Liver (tissue), 8 donors: ENCODE measurements at regions not wholly inside any gene's neighbourhood (a gene's known extent, or its start where the extent isn't known, plus 50 kb on each side); places are given as distances from the start of the nearest gene placed in this dataset.

ENCODE experiments used
- DNase-seq: peaks from one replicate; pipeline ENCODE4 v3.0.0-alpha.2; 2017; ENCODE audit warnings: low spot score
- H3K27ac ChIP-seq, 2 donors: one replicate each; pipeline ENCODE4 v1.7.0; 2013; ENCODE audit warnings: inconsistent platforms in 2 of 2, low read length in 2 of 2, control low read depth in 1 of 2, low read depth in 1 of 2, mild to moderate bottlenecking in 1 of 2
- H3K27me3 ChIP-seq, 4 donors: one replicate each; pipeline versions ENCODE4 v1.6.1 to v1.7.0; 2013; ENCODE audit warnings: low read length in 3 of 4, inconsistent platforms in 1 of 4, mild to moderate bottlenecking in 1 of 4, moderate library complexity in 1 of 4; ENCODE audit not compliant: control insufficient read depth in 4 of 4, insufficient read depth in 4 of 4
- H3K36me3 ChIP-seq, 4 donors: one replicate each; pipeline versions ENCODE4 v1.6.1 to v1.7.0; 2013; ENCODE audit warnings: low read length in 3 of 4, mild to moderate bottlenecking in 3 of 4, low read depth in 1 of 4, moderate library complexity in 1 of 4; ENCODE audit not compliant: control insufficient read depth in 4 of 4, insufficient read depth in 3 of 4
- H3K4me1 ChIP-seq, 4 donors: one replicate each; pipeline versions ENCODE4 v1.6.1 to v1.7.0; 2013; ENCODE audit warnings: low read length in 3 of 4, mild to moderate bottlenecking in 3 of 4, moderate library complexity in 1 of 4; ENCODE audit not compliant: control insufficient read depth in 4 of 4, insufficient read depth in 4 of 4
- H3K4me3 ChIP-seq, 3 donors: one replicate each; pipeline versions ENCODE4 v1.6.1 to v1.7.0; 2013; ENCODE audit warnings: low read length in 3 of 3, control low read depth in 1 of 3, low read depth in 1 of 3, mild to moderate bottlenecking in 1 of 3
- H3K9ac ChIP-seq, 2 donors: one replicate each; pipeline ENCODE4 v1.7.0; 2013; ENCODE audit warnings: low read length in 2 of 2, mild to moderate bottlenecking in 2 of 2, moderate library complexity in 2 of 2, control low read depth in 1 of 2, low read depth in 1 of 2
- H3K9me3 ChIP-seq, 4 donors: one replicate each; pipeline versions ENCODE4 v1.6.1 to v1.7.0; 2013; ENCODE audit warnings: low read length in 3 of 4; ENCODE audit not compliant: control insufficient read depth in 4 of 4
- CTCF ChIP-seq: fragments of 150-350 bp; IDR thresholded peaks from 2 replicates; pipeline ENCODE4 v1.5.1; 2017; ENCODE audit warnings: improper control_type of control experiment, low read depth, low read length; ENCODE audit not compliant: missing input control
- EGR1 ChIP-seq, 2 donors: IDR thresholded peaks; 2 replicates each; pipeline ENCODE4 v1.6.1; 2016 to 2018; ENCODE audit warnings: antibody characterized with exemption in 2 of 2, low read depth in 2 of 2
- FOXA1 ChIP-seq: IDR thresholded peaks from 2 replicates; pipeline ENCODE4 v1.6.1; 2016; ENCODE audit warnings: antibody characterized with exemption
- FOXA2 ChIP-seq: IDR thresholded peaks from 2 replicates; pipeline ENCODE4 v1.6.1; 2016; ENCODE audit warnings: antibody characterized with exemption
- GABPA ChIP-seq, 2 donors: IDR thresholded peaks in 1 of 2; conservative IDR thresholded peaks in 1 of 2; 2 replicates each; pipeline ENCODE4 v1.6.1; 2016; ENCODE audit warnings: antibody characterized with exemption in 2 of 2, mild to moderate bottlenecking in 1 of 2, moderate library complexity in 1 of 2
- HNF4A ChIP-seq, 2 donors: conservative IDR thresholded peaks; 2 replicates each; pipeline ENCODE4 v1.6.1; 2016; ENCODE audit warnings: antibody characterized with exemption in 2 of 2, mild to moderate bottlenecking in 2 of 2
- HNF4G ChIP-seq: IDR thresholded peaks from 2 replicates; pipeline ENCODE4 v1.6.1; 2016; ENCODE audit warnings: antibody characterized with exemption
- JUND ChIP-seq, 2 donors: IDR thresholded peaks; 2 replicates each; pipeline ENCODE4 v1.6.1; 2016; ENCODE audit warnings: antibody characterized with exemption in 2 of 2
- MAX ChIP-seq: IDR thresholded peaks from 2 replicates; pipeline ENCODE4 v1.6.1; 2016; ENCODE audit warnings: antibody characterized with exemption
- NR2F2 ChIP-seq: IDR thresholded peaks from 2 replicates; pipeline ENCODE4 v1.6.1; 2016; ENCODE audit warnings: antibody characterized with exemption
- RAD21 ChIP-seq, 2 donors: IDR thresholded peaks; 2 replicates each; pipeline ENCODE4 v1.6.1; 2016; ENCODE audit warnings: antibody characterized with exemption in 2 of 2, mild to moderate bottlenecking in 2 of 2
- RXRA ChIP-seq, 2 donors: IDR thresholded peaks; 2 replicates each; pipeline ENCODE4 v1.6.1; 2017 to 2018; ENCODE audit warnings: antibody characterized with exemption in 2 of 2, mild to moderate bottlenecking in 1 of 2
- SP1 ChIP-seq: IDR thresholded peaks from 2 replicates; pipeline ENCODE4 v1.6.1; 2018; ENCODE audit warnings: antibody characterized with exemption, mild to moderate bottlenecking
- TAF1 ChIP-seq: conservative IDR thresholded peaks from 2 replicates; pipeline ENCODE4 v1.6.1; 2016; ENCODE audit warnings: antibody characterized with exemption, mild to moderate bottlenecking
- YY1 ChIP-seq: IDR thresholded peaks from 2 replicates; pipeline ENCODE4 v1.6.1; 2016; ENCODE audit warnings: antibody characterized with exemption, mild to moderate bottlenecking
- ZBTB33 ChIP-seq: IDR thresholded peaks from 2 replicates; pipeline ENCODE4 v1.6.1; 2016; ENCODE audit warnings: antibody characterized with exemption
- WGBS: extraction: QIAGEN DNeasy Blood & Tissue Kit; methylation state at CpG from one replicate; pipeline ENCODE4 v1.1.7; 2013; 5-methylcytosine and 5-hydroxymethylcytosine counted together
- TF ChIP-seq, protein P1 (sequence below): IDR thresholded peaks from 2 replicates; pipeline ENCODE4 v1.6.1; 2016; ENCODE audit warnings: antibody characterized with exemption, mild to moderate bottlenecking
- TF ChIP-seq, protein P2 (sequence below): IDR thresholded peaks from 2 replicates; pipeline ENCODE4 v1.6.1; 2016; ENCODE audit warnings: antibody characterized with exemption
- donor health status: healthy.
- donor health status: healthy.
- donor health status: healthy.
- donor health status: healthy.
- donor health status: healthy.

GRCh38 chr18:66168685-66169235 is 417.9 kb downstream of the CDH7 start:
- TF ChIP-seq HNF4A (conservative IDR thresholded peaks at IDR 0.05), result no peak
- no peak for TF ChIP-seq FOXA2
- TF ChIP-seq EGR1 (IDR thresholded peaks at IDR 0.05; ENCODE audit: low read depth in 2 of 2), result no peak
- TF ChIP-seq CTCF, result no peak
- no peak for TF ChIP-seq GABPA (IDR thresholded peaks at IDR 0.05 in 1 of 2, conservative IDR thresholded peaks at IDR 0.05 in 1 of 2)
- TF ChIP-seq FOXA1, result no peak
- no peak for TF ChIP-seq YY1
- TF ChIP-seq NR2F2, result no peak
- TF ChIP-seq HNF4G, result no peak
- no peak for TF ChIP-seq RAD21 (IDR thresholded peaks at IDR 0.05)
- no peak for TF ChIP-seq ZBTB33
- TF ChIP-seq JUND (IDR thresholded peaks at IDR 0.05), result no peak
- TF ChIP-seq, protein P1, sequence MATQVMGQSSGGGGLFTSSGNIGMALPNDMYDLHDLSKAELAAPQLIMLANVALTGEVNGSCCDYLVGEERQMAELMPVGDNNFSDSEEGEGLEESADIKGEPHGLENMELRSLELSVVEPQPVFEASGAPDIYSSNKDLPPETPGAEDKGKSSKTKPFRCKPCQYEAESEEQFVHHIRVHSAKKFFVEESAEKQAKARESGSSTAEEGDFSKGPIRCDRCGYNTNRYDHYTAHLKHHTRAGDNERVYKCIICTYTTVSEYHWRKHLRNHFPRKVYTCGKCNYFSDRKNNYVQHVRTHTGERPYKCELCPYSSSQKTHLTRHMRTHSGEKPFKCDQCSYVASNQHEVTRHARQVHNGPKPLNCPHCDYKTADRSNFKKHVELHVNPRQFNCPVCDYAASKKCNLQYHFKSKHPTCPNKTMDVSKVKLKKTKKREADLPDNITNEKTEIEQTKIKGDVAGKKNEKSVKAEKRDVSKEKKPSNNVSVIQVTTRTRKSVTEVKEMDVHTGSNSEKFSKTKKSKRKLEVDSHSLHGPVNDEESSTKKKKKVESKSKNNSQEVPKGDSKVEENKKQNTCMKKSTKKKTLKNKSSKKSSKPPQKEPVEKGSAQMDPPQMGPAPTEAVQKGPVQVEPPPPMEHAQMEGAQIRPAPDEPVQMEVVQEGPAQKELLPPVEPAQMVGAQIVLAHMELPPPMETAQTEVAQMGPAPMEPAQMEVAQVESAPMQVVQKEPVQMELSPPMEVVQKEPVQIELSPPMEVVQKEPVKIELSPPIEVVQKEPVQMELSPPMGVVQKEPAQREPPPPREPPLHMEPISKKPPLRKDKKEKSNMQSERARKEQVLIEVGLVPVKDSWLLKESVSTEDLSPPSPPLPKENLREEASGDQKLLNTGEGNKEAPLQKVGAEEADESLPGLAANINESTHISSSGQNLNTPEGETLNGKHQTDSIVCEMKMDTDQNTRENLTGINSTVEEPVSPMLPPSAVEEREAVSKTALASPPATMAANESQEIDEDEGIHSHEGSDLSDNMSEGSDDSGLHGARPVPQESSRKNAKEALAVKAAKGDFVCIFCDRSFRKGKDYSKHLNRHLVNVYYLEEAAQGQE, result no peak
- TF ChIP-seq MAX, result no peak
- no peak for TF ChIP-seq SP1
- no peak for TF ChIP-seq TAF1
- TF ChIP-seq RXRA (IDR thresholded peaks at IDR 0.05), result no peak
- TF ChIP-seq, protein P2, sequence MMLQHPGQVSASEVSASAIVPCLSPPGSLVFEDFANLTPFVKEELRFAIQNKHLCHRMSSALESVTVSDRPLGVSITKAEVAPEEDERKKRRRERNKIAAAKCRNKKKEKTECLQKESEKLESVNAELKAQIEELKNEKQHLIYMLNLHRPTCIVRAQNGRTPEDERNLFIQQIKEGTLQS, result no peak
- Histone ChIP-seq H3K36me3 (no peaks in the 10 kb centered on the region), H3K9ac (no peak overlapping the region), H3K4me1 (no peaks in the 10 kb centered on the region), H3K9me3 (peaks cover 0 to 2% (median 0%) of the 10 kb centered on the region in 4 donors), H3K27me3 (no peaks in the 10 kb centered on the region), H3K27ac (no peak overlapping the region), H3K4me3 (no peak overlapping the region)
- no peak for DNase-seq
- WGBS, result 68% methylated on average over 5 of the region's 5 CpGs
